HK-2 (cell line): ENCODE measurements at regions not wholly inside any gene's neighbourhood (a gene's known extent, or its start where the extent isn't known, plus 50 kb on each side); places are given as distances from the start of the nearest gene placed in this dataset.

ENCODE experiments used
- DNase-seq: peaks from one replicate; pipeline ENCODE4 v3.0.0-alpha.2; 2018; ENCODE audit not compliant: unreplicated experiment

DNA sequence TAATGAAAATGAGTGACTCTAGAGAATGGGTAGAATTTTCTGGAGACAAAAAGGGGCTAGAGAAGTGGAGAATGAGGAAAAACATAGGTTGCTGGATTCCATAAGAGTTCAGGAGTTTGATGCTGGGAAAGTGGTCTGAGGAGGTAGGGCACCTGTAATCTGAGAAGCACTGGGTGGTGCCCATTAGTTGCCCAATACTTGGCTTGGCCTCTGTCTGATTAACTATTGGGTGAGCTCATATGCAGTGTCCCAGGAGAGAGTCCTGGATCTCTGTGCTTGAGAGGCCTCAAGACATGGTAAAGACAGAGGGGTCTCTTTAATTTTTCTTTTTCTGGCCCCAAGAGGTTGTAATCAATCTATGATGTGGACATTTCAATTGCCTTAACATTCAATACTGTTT lies 390.1 kb downstream of the TDRD3 start:
- DNase-seq = no peak

DNA sequence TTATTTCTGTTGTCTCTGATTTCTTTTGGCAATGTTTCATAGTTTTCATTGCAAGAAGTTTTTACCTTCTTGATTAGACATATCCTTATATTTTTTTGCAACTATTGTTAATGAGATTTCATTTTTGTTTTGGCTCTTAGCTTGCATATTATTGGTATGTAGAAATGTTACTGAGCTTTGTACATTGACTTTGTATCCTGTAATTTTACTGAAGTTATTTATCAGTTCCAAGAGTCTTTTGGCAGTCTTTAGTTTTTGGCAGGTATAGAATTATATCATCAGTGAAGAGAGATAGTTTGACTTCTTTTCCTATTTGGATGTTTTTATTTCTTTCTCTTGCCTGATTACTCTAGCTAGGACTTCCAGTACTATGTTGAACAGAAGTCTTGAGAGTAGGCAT lies 375.7 kb downstream of the TDRD3 start:
- DNase-seq = no peak

DNA sequence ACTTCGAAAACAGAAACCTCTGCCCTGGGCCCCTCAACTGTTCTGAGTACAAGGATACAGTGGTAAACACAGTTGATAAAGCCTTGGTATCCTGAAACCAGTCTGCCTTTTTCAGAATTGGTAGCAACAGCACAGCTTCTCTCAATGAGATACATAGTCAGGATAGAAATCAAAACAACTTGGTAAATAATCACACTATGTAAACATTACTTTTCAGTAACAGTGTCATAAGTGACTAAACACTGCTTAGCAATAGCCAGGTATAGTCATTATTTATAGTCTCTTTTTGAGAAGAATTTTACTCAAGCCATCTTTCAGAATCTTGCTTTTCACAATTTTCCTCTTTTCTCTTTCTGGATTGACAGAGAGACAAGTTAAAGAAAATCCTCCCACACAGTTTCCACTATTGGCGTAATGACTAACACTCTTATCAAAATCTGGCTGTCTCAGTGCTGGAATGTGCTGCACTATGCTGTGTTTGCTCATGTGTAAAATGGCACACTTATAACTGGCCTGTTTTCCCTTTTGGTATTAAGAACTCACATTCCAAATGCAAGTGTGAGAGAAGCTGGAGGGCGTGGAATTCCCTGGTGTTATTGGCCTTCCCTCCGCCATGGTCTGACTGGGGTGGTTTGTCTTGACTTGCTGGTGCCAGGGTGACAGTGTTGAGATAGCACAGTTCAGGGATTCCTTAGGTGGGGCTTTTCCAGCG lies 368.8 kb downstream of the TDRD3 start:
- DNase-seq = peak; percentile 10

DNA sequence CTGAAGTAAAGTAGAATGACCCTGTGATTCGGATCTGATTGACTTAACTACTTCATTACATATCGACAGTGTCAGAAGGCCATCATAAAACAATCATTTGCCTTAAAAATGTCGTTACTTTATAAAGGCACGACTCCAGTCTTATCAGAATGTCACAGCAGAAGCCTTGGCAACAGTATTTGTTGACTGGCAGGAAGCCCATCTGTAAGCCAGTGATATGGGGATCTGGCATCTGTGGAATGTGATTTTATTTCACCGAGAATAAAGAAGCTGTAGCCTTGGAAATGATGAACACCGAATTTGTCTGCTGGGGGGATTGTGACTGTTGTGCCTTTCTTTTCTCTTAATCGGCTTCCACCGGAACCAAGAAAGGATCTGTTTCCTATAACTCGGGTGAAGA lies 362.5 kb downstream of the TDRD3 start:
- DNase-seq = no peak

DNA sequence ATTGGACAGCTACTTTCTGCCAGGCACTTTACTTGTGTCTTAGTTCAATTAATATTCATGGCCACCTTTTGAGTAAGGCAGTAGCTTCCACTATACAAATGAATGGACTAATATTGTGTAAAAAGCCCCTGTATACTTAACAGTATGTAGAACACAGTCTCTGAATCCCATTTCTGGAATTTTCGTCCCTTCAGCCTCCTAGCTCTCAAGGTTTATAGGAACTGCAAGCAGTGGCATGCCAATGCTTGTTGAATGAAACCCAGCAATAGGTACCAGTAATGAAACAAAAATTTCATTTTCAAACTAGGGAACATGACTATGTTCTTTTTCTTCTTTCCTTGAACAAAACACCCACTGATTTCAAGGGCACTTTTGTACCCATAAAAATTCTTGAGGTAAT lies 361.6 kb downstream of the TDRD3 start:
- no peak for DNase-seq

DNA sequence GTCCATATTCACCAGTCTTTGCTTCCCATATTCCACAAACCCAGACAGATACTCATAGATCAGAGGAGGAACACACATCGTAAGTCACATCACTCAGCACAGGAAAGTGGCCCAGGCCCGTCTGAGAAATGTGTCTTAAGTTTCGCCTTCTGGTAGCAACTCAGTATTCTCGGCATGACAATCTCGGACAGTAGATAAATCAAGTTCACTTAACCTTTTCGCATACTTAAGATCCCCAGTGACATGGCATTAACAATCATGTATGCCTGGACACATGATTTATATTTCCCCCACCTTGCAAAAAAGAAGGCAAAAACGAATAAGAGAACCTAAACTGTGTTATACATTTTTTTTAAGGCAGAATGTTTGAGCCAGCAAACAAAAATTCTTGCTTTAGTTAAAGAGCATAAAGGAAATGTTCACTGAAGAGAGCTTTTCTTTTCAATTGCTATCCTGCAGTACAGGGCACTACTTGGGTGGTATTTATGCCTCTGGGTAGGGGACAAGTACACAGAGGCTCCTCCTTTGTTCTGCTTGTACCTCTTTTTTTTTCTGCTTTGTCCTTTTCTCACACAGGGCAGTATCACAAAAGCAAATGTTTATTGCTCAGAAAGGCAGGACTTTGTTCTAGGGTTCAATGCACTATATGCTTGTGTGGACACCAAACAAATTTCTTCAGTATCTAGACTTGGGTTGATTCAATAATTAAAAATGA lies 360.6 kb downstream of the TDRD3 start:
- no peak for DNase-seq

DNA sequence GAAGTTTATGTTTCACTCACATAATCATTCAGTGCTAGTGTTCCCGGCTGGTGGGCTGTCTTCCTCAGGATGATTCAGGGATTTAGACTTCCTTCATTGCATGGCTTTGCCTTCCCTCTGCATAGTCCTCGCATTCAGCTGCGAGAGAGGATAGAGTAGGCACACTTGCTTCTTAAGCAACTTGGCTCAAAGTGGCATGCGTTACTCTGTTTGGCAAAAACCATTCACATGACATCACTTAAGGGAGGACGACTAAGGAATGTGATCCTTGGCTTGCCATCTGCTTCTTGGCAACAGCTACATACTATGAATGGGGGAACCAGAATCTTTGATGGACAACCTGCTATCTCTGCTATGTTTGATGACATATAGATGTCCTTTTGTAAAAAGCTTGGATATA lies 359.3 kb downstream of the TDRD3 start:
- DNase-seq = no peak

DNA sequence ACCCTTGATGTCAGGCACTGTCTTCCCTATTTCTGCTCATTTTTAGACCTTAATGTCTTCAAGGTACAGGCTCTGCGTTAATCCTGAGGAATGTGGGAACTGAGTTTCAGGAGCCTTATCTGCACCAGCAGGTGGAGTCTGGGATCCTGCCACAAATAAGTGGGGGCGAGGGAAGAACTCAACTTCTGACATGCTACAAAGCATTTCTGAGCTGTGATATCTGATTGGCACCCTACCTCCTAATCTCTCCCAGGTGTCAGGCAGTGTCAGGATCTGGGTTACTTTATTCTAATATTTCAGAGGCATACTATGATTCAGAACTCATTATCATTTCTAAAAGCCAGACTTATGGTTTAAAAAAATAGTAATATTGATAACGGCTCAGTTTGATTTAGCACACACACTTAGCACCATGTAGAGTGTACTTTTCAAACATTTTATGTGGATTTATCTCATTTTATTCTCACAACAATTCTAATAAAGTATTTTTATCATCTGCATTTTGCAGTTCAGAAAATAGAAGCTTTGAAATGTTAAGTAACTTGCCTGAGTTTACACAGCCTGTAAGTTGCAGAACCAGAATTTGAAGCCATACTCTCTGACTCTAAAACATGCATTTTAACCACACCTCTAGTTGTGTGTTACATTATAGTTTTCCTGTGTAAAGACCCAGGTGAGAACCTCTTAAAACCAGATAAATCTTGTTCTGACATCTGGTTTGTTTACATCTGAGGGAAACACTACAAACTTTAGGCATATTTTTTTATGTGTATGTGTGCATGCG lies 358.6 kb downstream of the TDRD3 start:
- DNase-seq = no peak

DNA sequence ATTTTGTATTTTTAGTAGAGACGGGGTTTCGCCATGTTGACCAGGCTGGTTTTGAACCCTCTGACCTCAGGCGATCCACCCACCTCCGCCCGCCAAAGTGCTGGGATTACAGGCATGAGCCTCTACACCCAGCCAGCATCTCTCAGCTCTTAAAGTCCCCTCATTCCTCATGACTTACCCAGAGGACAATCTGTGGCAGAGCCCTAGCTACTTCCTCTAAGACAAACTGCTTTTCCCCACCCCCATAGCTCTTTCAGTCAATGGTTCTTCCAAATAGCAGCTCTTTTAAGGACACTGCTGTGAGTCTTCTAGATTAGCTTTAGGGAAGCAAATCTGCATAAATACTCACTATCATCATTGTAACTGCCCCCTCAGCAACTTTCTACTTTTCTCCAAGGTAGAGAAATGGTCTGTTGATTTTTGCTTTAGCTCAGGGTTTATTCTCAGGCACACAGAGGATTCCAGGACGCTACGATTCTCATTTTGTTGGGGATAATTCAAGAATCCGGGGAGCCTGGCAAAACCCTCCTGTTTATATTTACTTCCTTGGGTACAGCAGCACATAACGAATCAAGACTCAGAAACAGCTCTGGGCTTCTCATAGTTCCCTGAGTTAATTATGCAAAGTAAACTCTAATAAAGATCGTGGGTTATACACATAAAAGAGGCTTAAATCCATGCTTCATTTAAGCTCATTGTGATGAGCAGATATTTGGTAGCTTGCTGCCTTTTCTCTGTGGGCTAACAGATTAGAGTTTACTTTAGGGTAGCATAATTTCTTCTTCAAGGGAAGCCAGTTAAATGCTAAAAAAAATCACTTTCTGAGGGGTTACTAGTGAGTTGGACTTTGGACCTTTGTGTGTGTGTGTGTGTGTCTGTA lies 357.4 kb downstream of the TDRD3 start:
- DNase-seq = no peak

DNA sequence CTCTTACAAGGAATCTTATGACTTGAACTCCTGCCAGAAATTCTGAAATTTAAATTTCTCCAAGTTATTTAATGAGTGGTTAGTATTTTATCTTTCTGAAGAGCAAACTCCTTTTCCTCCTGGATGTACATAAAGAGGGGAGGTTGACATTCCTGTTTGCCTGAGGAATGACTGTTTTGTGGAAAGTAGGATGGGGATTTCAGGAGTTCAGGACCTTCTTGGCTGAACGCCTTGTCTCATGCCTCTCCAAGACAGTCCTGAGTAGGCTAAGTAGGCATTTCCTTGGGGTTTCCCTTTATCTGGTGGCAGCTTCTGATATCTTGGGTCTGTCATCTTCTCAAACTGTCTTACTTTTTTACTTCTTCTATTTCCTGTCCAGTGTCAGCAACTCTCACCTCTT lies 356.6 kb downstream of the TDRD3 start:
- no peak for DNase-seq

DNA sequence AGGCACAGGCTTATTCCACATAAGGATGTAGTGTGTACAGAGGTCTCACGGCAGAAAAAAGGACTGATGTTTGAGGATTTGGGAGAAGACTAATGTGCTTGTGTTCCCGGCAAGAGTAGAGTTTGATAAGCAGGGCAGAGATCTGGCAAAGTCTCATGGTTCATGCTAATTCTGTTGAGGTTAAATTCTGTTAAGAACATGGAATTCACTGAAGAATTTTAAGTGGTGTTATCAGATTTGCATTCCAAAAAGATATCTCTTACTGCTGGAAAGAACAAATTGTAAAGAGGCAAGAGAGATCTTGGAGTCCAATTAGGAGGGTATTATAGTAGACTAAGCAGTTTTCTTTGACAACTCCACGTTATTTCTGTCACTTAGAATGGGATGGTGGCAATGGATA lies 348.3 kb downstream of the TDRD3 start:
- DNase-seq = no peak

DNA sequence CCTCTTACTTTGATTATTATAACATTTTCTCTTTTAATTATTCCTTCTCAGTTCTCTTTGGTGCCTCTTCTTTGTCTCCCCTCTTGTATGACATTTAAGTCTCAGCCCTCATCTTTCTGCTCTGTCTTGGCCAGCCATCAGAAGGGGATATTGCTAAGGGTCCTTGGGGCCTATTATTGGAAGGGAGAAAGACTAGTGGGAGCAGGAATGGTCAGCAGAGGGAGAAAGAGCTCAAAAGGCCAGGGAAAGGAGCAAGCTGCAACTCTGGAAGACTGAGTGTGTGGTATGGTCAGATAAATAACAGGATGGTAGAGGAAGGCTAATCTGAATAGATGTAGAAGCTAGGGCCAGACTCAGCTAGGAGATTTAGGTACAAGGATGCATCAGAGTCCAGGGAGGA lies 336.9 kb downstream of the TDRD3 start:
- DNase-seq = no peak

DNA sequence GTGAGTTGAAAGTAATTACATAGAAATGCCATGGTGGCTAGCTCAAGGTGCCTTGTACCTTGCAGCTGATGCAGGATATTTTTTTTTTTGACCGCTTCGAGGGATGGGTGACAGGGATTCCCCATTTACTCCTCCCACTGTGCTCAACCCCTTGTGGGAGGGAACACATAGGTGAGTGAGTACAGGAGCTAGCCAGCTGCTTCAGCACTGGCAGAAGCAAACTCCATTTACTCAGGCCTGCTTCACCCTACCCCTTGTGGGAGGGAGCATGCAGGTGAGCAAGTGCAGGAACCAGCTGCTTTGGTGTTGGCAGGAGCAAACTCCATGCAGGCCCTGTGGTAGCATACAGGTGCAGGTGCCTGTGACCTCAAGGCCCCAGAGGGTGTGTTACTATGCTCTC lies 330.1 kb downstream of the TDRD3 start:
- no peak for DNase-seq

DNA sequence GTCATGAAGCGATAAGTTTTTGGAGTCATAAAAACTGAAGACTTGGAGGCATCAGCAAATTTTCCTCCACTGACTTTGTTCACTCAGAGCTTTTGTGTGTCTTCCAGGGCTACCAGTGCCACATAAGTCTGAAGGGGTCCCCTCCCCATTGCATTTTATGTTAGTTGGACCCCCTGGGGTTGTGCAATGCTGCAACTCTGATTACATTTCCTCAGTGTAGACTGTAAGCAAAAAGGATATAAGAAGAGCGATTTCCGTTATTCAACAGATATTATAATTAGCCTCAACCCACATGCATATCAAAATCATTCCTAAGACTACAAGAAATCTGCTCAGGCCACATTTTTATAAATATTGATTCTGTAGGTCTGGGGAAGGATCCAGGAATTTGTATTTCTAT lies 324.0 kb downstream of the TDRD3 start:
- DNase-seq = no peak

DNA sequence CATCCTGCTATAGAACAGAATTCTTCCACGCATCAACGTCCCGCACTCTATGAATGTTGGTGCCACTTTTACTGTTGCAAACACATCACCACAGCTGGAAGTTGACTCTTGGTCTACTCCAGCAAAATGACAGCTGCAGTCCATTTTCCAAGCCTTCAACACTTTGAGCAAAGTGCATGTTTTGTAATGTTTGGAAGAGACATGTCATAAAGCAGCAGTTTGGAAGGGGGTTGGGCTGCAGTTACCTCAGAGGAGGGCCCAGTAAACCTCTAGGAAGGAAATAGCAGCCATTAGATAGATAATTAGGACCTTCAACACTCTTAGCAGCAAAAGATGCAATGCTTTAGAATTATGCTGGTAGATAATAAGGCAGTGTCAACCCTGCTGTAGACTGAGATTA lies 323.6 kb downstream of the TDRD3 start:
- no peak for DNase-seq

DNA sequence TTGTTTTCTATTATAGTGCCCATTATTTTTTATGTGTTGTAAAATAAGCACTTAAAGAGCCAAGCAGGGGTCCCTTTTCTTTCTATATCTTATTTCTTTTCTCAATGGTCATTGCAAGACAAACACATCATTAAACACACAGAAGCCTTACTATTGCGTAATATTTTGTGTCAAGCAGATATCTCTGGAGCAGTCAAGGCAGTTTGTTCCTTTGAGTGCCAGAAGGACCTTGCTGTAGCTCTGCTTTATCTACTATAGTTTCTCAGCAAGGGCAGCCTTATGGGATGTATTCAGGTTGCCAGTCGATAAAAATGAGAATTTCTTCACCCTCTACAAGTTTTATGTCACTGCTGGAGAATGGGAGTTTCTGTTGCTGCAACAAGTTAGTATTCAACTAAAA lies 319.3 kb downstream of the TDRD3 start:
- no peak for DNase-seq

DNA sequence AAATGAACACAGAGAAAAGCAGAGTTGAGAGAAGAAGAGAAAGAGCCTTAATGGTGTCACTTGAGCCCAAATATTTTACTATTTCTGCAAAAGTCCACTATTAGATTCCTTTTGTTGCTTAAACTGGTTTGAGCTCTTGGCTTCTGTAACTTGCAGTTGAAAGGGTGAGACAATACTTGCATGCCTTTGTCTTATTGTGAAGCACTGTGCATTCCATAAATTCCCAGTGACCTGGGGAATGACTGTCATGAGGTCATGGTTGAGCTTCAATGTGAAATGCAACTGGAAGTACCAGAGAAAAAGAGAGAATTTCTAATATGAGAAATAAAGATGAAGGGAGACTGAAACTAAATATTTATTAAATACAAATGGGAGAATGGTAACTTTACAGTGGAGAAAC lies 310.9 kb downstream of the TDRD3 start:
- DNase-seq = no peak

DNA sequence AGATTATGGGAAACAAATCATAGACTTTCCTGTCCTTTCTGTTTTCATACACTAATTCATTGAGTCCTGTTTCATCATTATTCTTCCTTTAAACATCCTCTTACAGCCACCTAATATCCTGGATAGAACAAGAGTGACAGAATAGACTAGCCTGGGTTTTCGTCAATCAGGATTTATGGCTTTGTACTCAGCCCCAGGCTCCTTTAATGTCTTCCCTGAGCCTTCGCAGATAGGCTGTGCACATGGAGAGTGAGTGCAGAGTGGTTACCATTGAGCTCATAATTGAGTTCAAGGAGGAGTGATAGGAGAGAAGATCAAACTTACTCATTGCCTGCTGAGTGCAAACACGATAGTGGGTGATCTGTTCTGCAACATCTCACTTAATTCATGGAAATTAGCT lies 304.9 kb downstream of the TDRD3 start:
- no peak for DNase-seq

DNA sequence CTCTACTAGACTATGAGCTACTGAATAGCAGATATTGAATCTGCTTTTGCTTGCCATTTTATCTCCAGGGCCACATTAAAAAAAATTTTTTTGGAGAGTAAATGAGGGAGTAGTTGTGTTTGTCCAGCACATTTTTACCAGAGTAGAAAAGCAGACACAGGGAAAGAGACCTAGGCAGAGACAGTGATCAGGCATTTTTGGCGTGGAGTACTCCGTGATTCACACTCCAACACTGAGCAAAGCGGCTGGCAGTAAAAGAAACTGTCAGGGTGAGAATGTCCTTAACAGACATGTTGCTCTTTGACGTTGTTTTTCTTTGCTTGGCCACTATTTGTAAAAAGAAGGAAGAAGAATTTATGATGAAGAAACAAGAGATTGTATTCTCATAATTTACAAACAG lies 304.0 kb downstream of the TDRD3 start:
- DNase-seq = no peak

DNA sequence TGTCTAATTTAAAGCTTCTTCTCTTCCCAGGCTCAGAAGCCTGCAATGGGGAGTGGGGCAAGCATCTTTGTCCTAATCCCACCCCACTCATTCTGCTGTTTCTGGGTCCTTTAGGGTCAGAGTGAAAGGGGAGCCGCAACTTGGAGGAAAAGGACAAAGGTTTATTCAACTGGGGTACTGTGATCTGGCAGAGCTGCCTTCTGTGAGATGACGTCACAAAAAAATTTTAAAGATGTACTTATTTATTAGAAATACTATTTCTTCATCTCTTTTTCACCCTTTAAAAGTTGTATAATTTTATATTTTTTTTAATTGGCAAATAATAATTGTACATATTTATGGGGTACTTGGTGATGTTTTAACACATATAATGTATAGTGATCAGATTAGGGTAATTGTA lies 302.6 kb downstream of the TDRD3 start:
- no peak for DNase-seq

DNA sequence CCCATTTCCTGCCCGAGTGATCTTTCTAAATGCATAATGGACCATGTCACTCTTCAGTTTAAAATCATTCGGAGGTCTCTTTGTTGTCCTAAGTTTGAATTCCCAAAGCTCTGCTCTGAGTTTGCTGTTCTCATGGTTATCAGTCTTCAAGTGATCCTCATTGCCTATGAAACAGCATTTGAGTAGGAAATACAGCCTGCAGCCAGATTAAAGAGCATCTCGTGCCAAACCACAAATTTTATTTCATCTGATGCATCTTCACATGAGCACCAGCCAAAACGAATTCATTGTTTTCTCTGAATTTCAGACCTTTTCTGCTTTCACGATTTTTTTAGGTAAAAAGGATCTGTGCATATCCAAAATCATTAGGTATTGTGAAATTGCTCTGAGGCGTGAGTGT lies 299.6 kb downstream of the TDRD3 start:
- DNase-seq = no peak

DNA sequence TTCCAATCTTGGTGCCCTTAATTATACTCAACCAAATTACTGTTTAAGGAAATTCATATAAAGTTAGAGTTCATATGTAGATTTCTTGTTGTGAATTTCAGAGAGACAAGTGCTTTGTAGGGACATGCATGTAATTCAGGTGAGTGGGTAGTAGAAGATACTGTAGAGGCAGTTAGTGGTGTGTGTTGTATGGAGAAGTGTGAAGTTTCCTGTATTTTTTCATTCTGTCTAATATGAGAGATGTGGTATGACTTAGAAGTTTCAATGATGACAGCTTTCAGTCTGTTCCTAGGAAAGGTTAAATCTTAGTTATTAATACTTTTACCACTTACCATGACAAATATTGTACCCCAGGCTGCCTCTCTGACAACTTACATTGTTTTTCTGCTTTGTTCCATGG lies 294.2 kb downstream of the TDRD3 start:
- no peak for DNase-seq
